Ovary (tissue), 3 donors: ENCODE measurements at regions not wholly inside any gene's neighbourhood (a gene's known extent, or its start where the extent isn't known, plus 50 kb on each side); places are given as distances from the start of the nearest gene placed in this dataset.

Experiments
- CTCF ChIP-seq, 3 donors: fragments of 450-650 bp in 2 of 3; fragments of 200-600 bp in 1 of 3; IDR thresholded peaks; one replicate each; pipeline versions ENCODE4 v1.5.1 to v1.8.0; 2016 to 2022; ENCODE audit warnings: antibody characterized with exemption in 3 of 3, mild to moderate bottlenecking in 1 of 3
- EP300 ChIP-seq: sonication (generic); formaldehyde crosslinking; IDR thresholded peaks from one replicate; pipeline ENCODE4 v1.6.1; 2017; ENCODE audit warnings: antibody characterized with exemption
- POLR2A ChIP-seq: fragments of 450-650 bp; IDR thresholded peaks from one replicate; pipeline ENCODE4 v1.6.1; 2017; ENCODE audit warnings: antibody characterized with exemption, mild to moderate bottlenecking, moderate library complexity
- donor health status: DM: no; HTN: no; CAD: no.

DNA sequence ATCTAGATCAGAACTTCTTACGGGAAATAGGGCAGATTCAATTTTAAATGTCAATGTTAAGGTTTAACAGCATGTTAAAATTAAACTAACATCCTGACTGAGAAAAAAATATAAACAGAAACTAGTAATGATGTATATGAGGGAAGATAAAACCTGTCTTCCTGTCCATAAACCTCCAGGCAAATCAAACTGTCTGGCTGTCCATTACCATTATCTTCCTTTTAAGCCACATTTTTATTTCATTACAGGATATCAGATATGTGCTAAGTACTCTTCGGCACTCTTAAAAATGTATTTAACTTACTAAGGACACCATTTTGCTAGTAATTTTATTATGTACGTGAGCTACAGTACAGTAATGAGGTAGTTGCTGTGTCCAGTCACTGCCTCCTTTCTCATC is 1461.7 kb upstream of the ALCAM start:
- TF ChIP-seq CTCF (IDR thresholded peaks at IDR 0.05): no peak
- no peak for TF ChIP-seq POLR2A
- TF ChIP-seq EP300: no peak
